Spinal cord (tissue), 10 donors: ENCODE measurements at regions not wholly inside any gene's neighbourhood (a gene's known extent, or its start where the extent isn't known, plus 50 kb on each side); places are given as distances from the start of the nearest gene placed in this dataset. TPM values are rescaled to one million over a fixed set of nuclear protein-coding genes. Genes with fewer than 3 reads are reported as not detected.

Source experiments
- DNase-seq, 6 donors: peaks; one replicate each; pipeline versions ENCODE4 v3.0.0 to v3.0.0-alpha.2; 2013 to 2015; ENCODE audit warnings: low spot score in 6 of 6, low read depth in 4 of 6
- H3K27ac ChIP-seq: one replicate; pipeline ENCODE4 v1.5.1; 2013; ENCODE audit warnings: low read depth, low read length, control low read depth
- H3K27me3 ChIP-seq: one replicate; pipeline ENCODE4 v1.6.1; 2013; ENCODE audit warnings: low read length; ENCODE audit not compliant: control insufficient read depth, insufficient read depth
- H3K36me3 ChIP-seq: one replicate; pipeline ENCODE4 v1.6.1; 2013; ENCODE audit warnings: low read length; ENCODE audit not compliant: control insufficient read depth, insufficient read depth
- H3K4me1 ChIP-seq: one replicate; pipeline ENCODE4 v1.6.1; 2013; ENCODE audit warnings: low read length; ENCODE audit not compliant: control insufficient read depth, insufficient read depth
- H3K4me3 ChIP-seq: one replicate; pipeline ENCODE4 v1.5.1; 2013; ENCODE audit warnings: low read depth, low read length, control low read depth
- H3K9me3 ChIP-seq: one replicate; pipeline ENCODE4 v1.6.1; 2013; ENCODE audit warnings: low read length; ENCODE audit not compliant: control insufficient read depth, insufficient read depth
- WGBS: methylation state at CpG from one replicate; pipeline ENCODE4 v1.1.5; 2013; ENCODE audit warnings: missing lambda C conversion rate; ENCODE audit not compliant: insufficient coverage; 5-methylcytosine and 5-hydroxymethylcytosine counted together
- small RNA-seq: library from RNA; depleted of rRNA; stranded (forward); fragments of <200 nt; gene quantifications from one replicate; pipeline ENCODE3, GENCODE V24; 2014; ENCODE audit warnings: low replicate concordance
- donor health status: healthy.

DNA sequence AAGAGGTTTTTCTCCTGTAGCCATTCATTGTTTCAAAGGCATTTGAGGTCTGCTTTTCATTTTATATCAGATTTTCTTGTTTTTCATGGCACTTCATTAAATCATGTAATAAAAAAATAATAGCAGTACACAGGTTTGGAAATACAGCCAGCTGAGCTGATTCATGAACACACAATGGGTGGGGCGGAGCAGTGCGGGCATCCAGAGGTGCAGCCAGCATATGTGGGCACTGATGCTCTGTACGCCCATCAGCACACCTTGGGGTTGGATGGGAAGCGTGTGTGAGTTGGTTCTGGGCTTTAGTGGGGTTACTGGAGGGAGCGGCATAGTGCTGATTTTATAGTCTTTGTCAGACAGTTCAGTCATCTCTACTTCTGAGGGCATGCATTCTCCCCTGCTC is 54.2 kb upstream of the IRX4 start:
- DNase-seq: no peak
- peaks cover 5% of the 10 kb centered on the region for H3K36me3 ChIP-seq
- H3K4me1 ChIP-seq: no peaks in the 10 kb centered on the region
- H3K9me3 ChIP-seq: no peaks in the 10 kb centered on the region
- peaks cover 9% of the 10 kb centered on the region for H3K27me3 ChIP-seq
- 92% methylated on average over 2 of the region's 5 CpGs for WGBS
- H3K4me3 ChIP-seq: no peak overlapping the region
- H3K27ac ChIP-seq: no peak overlapping the region

DNA sequence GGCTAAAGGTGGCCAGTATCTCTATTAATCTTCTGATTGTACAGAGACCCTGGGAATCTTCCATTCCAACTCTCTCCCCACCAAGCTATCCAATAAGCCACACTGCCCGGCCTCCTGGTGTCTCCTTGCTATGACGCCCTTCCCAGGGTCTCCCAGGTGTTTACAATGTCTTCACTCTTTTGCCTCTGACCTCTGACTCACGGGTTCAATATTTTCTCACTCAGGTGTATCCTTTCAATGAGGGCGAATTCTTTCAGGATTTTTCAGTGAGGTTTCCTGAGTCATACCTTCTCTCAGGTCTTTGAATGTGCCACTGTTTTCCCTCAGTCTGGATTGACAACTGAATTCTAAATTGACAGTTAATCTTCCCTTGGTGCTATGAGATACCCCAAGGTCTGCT is 53.7 kb upstream of the IRX4 start:
- peaks cover 5% of the 10 kb centered on the region for H3K36me3 ChIP-seq
- 72% methylated on average over 4 of the region's 4 CpGs for WGBS
- H3K4me1 ChIP-seq: peaks cover 2% of the 10 kb centered on the region
- peaks cover 14% of the 10 kb centered on the region for H3K27me3 ChIP-seq
- no peak for DNase-seq
- no peak overlapping the region for H3K27ac ChIP-seq
- H3K4me3 ChIP-seq: no peak overlapping the region
- no peaks in the 10 kb centered on the region for H3K9me3 ChIP-seq

- no peaks in the 10 kb centered on the region for H3K9me3 ChIP-seq
- WGBS: 86% methylated on average over 19 of the region's 20 CpGs
- H3K27ac ChIP-seq: no peak overlapping the region
- peaks cover 14% of the 10 kb centered on the region for H3K4me1 ChIP-seq
- H3K27me3 ChIP-seq: peaks cover 22% of the 10 kb centered on the region
- no peak overlapping the region for H3K4me3 ChIP-seq
- peaks cover 7% of the 10 kb centered on the region for H3K36me3 ChIP-seq
- no peak for DNase-seq
These were observed 52.2 kb upstream of the IRX4 start for GRCh38 chr5:1934801-1935429.

DNA sequence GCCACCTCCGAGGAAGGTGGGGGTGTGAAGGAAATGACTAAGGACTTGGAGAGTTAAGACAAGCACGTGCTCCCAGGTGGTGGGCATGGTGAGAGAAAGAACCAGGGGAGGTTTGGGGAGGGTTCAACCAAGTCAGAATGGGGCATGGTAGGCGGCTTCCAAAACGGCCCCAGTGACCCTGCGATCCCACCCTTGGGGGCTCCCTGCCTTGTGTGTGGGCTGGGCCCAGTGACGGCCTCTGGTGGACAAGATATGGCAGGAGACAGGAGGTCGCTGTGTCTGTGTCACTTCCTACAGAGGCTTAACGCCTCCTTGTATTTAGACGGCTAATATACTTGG is 51.3 kb upstream of the IRX4 start:
- H3K4me3 ChIP-seq: no peak overlapping the region
- peaks cover 24% of the 10 kb centered on the region for H3K27me3 ChIP-seq
- no peak for DNase-seq
- no peaks in the 10 kb centered on the region for H3K9me3 ChIP-seq
- peaks cover 10% of the 10 kb centered on the region for H3K36me3 ChIP-seq
- 97% methylated on average over 6 of the region's 9 CpGs for WGBS
- H3K4me1 ChIP-seq: peaks cover 14% of the 10 kb centered on the region
- H3K27ac ChIP-seq: no peak overlapping the region

GRCh38 chr5:1933364-1934055 is 50.8 kb upstream of the IRX4 start:
- WGBS: 84% methylated on average over 8 of the region's 14 CpGs
- Histone ChIP-seq H3K36me3 (peaks cover 10% of the 10 kb centered on the region), H3K27ac (no peak overlapping the region), H3K9me3 (no peaks in the 10 kb centered on the region), H3K4me1 (peaks cover 14% of the 10 kb centered on the region), H3K4me3 (no peak overlapping the region), H3K27me3 (peaks cover 24% of the 10 kb centered on the region)
- no peak for DNase-seq

Small RNA genes lying in the stretch of these regions (small RNA-seq; reads per million reads assigned to genes)
- gene AC092266.1 (not detected), gene RF00019 (not detected)
